HG03460 (cell line): ENCODE measurements at regions not wholly inside any gene's neighbourhood (a gene's known extent, or its start where the extent isn't known, plus 50 kb on each side); places are given as distances from the start of the nearest gene placed in this dataset.
"Not testable (repeated sequence)": the region's sequence is repeated elsewhere in the genome, so short reads cannot be mapped to it uniquely, and the experiment has no call there.

Source experiments
- ATAC-seq: cut with Tn5 transposase; IDR thresholded peaks from one replicate; pipeline ENCODE4 v1.9.1; 2021; ENCODE audit not compliant: unreplicated experiment

GRCh38 chr3:153437666-153438065 is 275.6 kb downstream of the RAP2B start:
- no peak for ATAC-seq

GRCh38 chr3:153438271-153438670 is 276.2 kb downstream of the RAP2B start:
- ATAC-seq = no peak

- ATAC-seq = no peak
Observed at GRCh38 chr3:153439780-153440179, 277.8 kb downstream of the RAP2B start.

- ATAC-seq = no peak
Observed at GRCh38 chr3:153440311-153440710, 278.3 kb downstream of the RAP2B start.

- ATAC-seq = no peak
Observed at GRCh38 chr3:153442386-153442785, 280.4 kb downstream of the RAP2B start.

- no peak for ATAC-seq
Observed at GRCh38 chr3:153442799-153443487, 280.9 kb downstream of the RAP2B start.

GRCh38 chr3:153443961-153444360 is 281.9 kb downstream of the RAP2B start:
- ATAC-seq = no peak

- ATAC-seq = no peak
Observed at GRCh38 chr3:153445817-153446216, 283.8 kb downstream of the RAP2B start.

- ATAC-seq = no peak
Observed at GRCh38 chr3:153448151-153448829, 286.3 kb downstream of the RAP2B start.

- ATAC-seq = no peak
Observed at GRCh38 chr3:153456833-153457545, 295.0 kb downstream of the RAP2B start.

GRCh38 chr3:153458881-153459280 is 296.9 kb downstream of the RAP2B start:
- ATAC-seq = no peak

- no peak for ATAC-seq
Observed at GRCh38 chr3:153462545-153462944, 300.5 kb downstream of the RAP2B start.

GRCh38 chr3:153463895-153464294 is 301.9 kb downstream of the RAP2B start:
- ATAC-seq = peak; percentile 82

GRCh38 chr3:153469162-153469561 is 307.1 kb downstream of the RAP2B start:
- ATAC-seq = no peak

GRCh38 chr3:153484842-153485241 is 322.8 kb downstream of the RAP2B start:
- ATAC-seq = no peak

GRCh38 chr3:153495422-153495821 is 333.4 kb downstream of the RAP2B start:
- ATAC-seq = no peak

GRCh38 chr3:153502682-153503081 is 340.7 kb downstream of the RAP2B start:
- no peak for ATAC-seq

GRCh38 chr3:153503873-153504272 is 341.8 kb downstream of the RAP2B start:
- ATAC-seq = no peak

GRCh38 chr3:153506205-153506604 is 344.2 kb downstream of the RAP2B start:
- not testable (repeated sequence) for ATAC-seq

- not testable (repeated sequence) for ATAC-seq
Observed at GRCh38 chr3:153506686-153507085, 344.7 kb downstream of the RAP2B start.

GRCh38 chr3:153513236-153513635 is 351.2 kb downstream of the RAP2B start:
- no peak for ATAC-seq

- no peak for ATAC-seq
Observed at GRCh38 chr3:153528473-153528872, 366.4 kb downstream of the RAP2B start.
